DMS79 treated with DMSO at 0.1 percent for 48 hours (cell line): ENCODE measurements at regions not wholly inside any gene's neighbourhood (a gene's known extent, or its start where the extent isn't known, plus 50 kb on each side); places are given as distances from the start of the nearest gene placed in this dataset.
"Not testable (repeated sequence)": the region's sequence is repeated elsewhere in the genome, so short reads cannot be mapped to it uniquely, and the experiment has no call there.

Source experiments
- DNase-seq: peaks from one replicate; lab custom pipeline; 2025; lab: John Stamatoyannopoulos, UW

DNA sequence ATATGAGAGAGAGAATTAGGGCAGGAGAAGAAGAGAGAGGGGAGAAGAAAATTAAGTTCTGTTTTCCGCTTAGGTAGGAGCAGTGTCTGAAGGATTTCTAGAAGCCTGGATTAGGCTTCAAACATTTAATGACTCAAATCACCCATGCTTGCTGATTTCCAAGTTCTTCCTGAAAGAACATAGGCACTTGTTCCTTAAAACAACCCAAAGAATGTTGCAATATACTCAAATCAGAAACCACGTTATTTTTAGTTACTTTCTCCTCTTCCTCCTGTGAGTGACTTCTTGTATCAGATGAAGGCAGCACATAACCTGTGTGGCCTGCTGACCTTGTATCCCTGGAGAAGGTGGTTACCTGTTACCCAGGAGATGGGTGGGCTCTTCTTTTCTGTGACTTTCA is 351.5 kb upstream of the KLF4 start:
- DNase-seq = no peak

DNA sequence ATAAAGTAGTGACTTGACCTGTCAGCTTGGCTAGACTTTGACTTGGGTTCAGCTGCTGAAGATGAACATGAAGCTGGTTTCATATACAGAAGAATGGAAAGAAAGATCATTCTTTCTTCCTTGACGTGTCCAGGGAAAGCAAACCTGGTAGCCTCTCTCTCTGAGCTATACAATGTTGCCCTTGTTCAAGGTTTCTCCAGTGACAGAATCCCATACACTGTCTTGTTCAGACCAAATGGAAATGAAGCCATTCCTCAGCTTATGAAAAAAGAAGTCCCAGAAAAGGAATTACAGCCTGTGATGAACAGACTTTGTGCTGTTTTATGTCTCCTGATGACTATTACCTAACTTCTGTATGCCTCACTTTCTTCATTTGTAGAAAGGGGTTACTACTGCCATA is 349.8 kb upstream of the KLF4 start:
- no peak for DNase-seq

DNA sequence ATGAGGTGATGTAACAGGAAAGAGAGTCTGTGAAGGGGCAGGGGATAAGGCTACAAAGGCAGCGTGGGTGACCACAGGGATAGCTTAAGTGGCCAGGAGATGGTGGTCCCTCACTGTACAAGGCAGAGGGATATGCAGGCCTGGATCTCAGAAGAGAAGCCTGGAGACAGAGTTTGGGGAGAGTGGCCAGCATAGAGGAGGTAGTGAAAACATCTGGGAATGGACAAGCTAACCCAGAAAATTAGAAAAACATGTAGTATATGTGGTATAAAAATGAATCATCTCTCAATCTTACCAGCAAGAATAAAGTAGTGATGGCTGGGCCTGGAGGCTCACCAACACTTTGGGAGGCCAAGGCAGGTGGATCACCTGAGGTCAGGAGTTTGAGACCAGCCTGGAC is 349.2 kb upstream of the KLF4 start:
- DNase-seq = no peak

DNA sequence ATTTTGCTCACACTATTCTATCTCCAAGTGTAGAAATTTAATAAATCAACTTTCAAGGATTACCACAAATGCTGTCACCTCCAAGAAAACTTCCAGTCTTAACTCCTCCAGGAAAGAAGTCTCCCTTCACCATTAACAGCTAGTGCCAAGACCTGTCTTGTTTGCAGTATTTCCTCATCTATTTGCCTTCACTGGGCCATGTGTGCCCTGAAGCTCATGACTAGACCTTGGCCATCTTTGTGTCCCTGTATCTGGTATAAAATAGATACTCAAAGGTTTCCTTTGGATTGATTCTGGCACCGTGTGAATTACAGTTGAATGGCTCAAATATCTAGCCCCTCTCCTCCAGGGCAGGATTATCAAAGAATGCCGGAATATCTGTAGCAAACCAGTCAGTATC is 346.7 kb upstream of the KLF4 start:
- DNase-seq = no peak

DNA sequence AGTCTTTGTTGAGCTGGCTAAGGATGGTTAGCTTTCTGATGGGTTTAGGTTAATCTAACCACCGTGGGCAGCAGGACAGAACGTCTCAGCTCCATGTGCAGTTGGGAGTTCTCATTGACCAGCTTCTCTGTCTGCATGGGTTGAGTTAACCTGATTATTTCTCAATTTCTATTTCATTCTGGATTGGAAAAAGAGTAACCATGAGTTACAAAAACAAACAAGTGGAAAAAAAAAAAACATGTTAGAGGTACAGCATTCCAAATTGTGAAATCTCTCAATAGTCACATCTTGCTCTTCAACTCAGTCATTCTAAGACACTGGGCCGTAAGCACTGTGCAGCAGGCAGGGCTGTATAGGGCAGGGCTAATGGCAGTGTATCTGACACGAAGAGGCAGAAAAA is 343.7 kb upstream of the KLF4 start:
- DNase-seq = no peak

DNA sequence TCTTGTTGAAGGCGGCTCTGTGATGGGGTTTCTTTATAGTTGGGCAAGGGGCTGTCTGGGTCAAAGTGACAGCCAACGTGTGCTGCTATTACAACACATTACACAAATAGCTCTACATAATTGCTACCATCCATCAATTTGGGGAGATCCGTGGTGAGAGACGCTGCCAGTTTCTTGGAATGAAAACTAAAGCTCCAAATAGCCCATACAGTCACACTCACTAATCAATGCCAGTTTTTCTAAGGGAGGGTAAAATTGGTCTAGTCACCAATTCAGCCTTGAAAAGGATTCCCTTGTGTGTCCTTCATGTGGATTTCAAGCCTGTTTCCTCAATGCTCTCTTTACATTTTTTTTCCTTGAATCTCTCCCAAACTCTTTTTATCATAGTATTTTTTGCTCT is 343.3 kb upstream of the KLF4 start:
- no peak for DNase-seq

DNA sequence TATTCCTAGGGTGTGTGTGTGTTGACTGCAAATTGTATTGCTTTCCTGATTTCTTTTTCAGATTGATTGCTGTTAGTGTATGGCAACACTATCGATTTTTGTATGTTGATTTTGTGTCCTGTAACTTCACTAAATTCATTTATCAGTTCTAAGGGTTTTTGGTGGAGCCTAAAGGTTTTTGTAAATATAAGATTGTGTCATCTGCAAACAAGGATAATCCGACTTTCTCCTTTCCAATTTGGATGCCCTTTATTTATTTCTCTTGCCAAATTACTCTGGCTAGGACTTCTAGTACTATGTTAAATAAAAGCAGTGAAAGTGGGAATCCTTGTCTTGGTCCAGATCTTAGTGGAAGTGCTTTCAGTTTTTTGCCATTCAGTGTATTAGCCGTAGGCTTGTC is 340.9 kb upstream of the KLF4 start:
- no peak for DNase-seq

DNA sequence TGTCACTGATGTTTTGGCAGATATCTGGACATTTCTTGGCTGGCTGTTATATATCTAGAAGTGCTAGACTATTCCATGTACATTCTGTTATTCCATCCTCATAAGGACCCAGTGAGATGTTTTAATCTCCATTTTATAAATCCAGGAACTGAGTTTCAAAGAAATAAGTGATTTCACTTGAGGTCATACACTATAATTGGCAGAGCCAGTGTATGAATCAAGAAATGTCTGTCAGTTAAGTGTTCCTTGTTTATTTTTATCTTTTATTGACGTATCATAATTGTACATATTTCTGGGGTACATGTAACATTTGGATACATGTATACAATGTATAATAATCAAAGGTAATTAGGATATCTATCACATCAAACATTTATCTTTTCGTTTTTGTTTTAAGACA is 338.3 kb upstream of the KLF4 start:
- DNase-seq = no peak

DNA sequence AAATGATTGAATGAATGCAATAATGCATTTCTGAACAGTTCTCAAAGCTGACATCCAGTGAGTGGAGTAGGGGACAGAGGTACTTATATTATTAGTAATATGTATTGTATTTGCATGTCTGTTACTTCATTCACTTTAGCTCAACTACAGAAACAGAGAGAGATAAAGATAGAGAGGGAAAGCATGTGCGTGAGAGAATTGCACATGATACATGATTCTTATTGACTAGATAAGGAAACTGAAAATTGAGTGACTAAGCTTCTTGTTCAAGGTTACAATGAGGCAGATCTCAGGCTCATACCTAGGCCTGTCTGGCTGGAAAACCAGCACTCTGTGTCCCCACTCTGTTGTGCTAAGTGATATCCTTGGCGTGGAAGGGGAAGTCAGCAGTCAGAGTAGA is 337.7 kb upstream of the KLF4 start:
- DNase-seq = no peak

DNA sequence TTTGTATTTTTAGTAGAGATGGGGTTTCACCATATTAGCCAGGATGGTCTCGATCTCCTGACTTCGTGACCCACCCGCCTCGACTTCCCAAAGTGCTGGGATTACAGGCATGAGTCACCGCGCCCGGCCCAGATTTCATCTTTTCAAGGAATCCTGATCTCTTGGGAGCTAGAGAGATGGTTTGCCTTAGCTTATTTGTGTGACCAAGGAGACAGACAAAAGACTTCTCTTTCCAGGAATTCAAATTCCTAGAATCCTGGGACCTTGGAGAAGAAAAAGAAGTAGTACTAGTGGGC is 337.1 kb upstream of the KLF4 start:
- DNase-seq = not testable (repeated sequence)

DNA sequence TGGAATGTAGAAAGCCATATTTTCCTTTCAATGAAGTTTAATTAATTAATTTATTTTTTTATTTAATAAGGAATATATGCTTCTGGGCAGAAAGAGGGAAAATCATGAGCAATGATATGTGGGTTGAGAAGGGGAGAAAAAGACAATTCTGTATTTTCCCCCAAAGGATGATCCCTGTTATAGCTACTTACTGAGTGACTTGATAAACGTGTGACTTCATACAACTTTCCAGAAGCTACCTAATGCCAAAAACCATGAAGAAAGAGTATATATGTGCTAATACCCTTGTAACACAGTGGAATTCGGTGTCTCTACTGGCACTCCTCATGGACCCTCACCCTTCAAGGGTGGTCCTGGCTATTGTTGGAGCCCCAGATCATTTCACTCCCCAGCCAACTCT is 335.0 kb upstream of the KLF4 start:
- DNase-seq = no peak

DNA sequence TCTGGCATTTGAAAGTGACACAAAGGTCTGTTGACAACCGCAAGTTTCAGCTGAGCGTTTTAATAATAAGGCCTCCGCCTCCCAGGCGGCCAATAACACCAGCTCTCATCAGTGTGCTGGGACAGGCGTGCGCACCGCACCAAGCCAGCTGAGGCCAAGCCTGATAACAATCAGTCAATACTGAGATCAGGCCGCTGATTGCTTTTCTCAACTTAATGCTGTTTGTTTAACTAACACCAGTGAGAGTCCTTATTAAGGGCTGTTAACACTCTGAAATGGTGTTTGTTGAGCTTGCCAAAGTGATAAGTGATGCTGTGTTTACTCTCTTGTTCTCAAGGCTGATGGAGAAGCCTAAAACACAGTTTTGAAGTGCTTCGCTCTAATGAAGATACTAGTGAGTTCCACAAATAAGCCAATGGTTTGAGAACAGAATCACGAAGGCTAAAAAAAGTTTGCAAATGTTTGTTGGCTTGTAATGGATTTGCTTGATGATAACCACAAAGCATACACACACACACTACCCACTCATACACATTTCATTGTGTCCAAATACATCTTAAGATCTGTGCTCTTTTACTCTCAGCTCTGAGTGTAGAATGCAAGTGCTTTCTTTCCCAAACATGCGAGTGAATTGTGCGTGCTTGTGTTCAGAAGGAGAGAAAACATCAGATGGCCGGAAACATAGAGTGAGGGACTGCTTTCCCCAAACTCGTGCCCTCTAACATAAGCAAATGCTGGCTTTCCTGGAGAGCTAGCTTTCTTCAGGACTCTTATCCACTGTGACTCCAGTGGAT is 330.4 kb upstream of the KLF4 start:
- DNase-seq = peak; percentile 76

DNA sequence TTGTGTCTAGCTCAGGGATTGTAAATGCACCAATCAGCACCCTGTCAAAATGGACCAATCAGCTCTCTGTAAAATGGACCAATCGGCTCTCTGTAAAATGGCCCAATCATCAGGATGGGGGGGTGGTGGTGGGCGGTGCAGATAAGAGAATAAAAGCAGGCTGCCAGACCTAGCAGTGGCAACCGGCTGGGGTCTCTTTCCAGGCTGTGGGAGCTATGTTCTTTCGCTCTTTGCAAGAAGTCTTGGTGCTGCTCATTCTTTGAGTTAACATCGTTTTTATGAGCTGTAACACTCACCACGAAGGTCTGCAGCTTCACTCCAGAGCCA is 328.9 kb upstream of the KLF4 start:
- not testable (repeated sequence) for DNase-seq

DNA sequence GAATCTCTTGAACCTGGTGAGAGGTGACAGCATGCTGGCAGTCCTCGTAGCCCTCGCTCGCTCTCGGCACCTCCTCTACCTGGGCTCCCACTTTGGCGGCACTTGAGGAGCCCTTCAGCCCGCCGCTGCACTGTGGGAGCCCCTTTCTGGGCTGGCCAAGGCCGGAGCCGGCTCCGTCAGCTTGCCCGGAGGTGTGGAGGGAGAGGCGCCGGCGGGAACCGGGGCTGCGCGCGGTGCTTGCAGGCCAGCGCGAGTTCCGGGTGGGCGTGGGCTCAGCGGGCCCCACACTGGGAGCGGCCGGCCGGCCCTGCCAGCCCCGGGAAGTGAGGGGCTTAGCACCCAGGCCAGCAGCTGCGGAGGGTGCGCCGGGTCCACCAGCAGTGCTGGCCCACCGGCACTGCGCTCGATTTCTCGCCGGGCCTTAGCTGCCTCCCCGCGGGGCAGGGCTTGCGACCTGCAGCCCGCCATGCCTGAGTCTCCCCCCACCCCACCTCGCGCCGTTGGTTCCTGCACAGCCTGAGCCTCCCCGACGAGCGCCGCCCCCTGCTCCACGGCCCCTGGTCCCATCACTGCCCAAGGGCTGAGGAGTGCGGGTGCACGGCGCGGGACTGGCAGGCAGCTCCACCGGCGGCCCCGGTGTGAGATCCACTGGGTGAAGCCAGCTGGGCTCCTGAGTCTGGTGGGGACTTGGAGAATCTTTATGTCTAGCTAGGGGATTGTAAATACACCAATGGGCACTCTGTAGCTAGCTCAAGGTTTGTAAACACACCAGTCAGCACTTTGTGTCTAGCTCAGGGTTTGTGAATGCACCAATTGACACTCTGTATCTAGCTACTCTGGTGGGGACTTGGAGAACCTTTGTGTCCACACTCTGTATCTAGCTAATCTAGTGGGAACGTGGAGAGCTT is 328.3 kb upstream of the KLF4 start:
- not testable (repeated sequence) for DNase-seq

DNA sequence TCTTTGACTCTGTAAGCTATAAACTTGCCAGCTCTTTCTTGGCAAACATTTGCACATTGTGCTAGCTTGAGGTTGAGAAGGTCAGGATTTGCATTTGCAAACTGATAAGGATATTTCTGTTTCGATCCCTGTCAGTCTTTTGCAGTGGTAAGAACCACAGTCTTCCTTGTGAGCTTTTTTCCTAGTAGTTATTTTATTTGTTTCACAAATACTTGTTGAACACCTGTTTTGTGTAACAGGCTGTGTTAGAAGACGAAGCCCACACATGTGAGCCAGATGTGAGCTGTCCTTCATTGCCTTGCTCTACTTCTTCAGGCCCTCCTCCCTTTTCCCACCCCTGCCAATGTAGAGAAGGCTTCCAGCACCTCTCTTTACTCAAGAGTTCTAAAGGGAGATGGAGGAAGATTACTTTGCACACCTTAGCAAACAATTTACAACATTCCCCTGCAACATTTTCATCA is 327.0 kb upstream of the KLF4 start:
- no peak for DNase-seq

DNA sequence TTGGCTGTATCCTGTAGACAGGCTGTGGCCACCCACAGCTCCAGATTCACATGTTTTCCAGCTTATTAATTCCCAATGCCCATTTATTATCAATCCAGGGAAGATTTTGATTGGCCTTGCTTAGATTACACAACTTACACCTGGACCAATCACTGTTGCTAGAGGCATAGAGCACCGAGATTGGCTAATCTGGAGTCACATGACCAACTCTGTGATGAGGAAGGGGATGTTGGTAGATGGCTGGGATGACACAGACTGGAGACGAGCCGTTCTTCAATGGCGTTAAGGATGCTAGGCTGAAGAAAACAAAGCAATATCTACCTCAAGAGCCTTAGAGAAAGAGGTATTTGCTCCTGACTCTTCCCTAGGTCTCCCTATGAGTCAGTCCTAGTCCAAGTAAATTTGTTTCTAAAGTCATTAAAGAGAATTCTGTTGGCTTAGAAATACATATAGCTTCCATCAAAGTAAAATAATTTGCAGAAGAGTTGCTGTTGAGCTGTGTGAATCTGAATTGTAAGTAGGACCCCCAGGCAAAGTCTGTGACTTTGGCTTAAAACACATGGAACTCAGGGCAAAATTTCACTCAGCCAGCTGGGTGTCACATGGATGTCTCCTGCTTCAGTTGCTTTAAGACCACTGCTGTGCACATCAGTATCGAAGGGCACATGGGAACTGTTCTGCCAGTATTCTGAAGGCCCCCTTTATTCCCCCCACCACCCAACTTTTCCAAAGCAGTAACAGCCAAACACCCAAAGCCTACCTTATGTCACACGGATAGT is 326.4 kb upstream of the KLF4 start:
- DNase-seq = no peak

DNA sequence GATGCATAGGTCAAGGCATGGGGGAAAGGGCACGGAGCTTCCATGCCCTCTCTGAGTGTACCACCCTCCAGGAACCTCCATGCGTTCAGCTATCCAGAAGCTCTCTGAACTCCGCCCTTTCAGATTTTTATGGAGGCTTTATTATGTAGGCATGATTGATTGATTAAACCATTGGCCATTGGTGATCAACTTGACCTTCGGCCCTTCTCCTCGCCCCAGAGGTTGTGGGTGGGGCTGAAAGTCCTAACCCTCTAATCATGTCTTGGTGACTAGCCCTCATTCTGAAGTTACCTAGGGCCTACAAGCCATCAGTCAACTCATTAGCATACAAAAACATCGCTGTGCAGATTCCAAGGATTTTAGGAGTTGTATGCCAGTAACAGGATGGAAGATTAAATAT is 323.7 kb upstream of the KLF4 start:
- no peak for DNase-seq

DNA sequence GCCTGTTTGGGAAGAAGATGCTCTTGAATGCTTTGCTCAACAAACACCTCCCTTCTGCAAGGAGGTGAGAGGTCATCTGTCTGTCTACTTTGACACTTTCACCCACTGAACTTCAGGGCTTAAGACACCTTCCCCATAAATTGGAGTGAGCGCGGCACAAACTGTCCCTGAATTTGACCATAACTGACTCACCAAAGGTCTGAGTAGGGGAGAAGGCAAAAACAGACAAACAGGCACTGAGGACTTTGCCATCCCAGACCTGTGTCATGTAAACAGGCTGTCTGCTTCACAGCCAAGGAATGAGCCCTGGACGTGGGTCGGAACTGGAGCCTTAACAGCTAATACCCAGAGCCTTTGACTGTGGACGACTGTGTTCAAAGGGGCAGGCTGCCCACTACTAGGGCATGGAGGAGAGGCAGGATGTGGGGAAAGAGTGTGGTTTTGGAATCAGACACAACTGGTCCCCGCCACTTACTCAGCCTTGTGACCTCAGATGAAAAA is 320.9 kb upstream of the KLF4 start:
- no peak for DNase-seq

DNA sequence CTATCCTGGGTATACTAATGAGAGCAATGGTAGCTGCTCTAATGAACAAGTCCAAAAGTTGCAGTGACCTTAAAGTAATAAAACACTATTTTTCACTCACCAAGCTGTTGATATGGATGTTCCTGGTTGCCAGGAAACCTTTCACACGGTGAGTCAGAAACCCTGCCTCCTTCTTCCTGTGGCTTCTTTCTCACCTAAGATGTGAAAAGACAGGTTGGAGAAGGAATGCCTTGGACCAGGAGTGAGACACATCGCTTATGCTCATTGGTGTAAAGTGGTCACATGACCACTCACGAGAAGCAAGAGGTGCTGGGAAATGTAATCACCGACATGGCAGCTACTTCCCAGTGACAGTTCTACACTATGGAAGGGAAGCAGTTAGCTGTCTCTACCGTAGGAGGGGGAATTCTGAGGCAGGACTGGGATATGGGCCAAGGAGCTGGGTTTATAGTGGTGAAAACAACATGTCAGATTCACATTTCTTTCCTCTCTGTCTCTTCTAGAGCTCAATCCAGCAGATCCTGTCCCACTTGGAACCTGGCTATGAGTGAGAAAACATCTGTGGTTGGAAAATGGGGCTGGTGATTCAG is 320.4 kb upstream of the KLF4 start:
- DNase-seq = no peak

DNA sequence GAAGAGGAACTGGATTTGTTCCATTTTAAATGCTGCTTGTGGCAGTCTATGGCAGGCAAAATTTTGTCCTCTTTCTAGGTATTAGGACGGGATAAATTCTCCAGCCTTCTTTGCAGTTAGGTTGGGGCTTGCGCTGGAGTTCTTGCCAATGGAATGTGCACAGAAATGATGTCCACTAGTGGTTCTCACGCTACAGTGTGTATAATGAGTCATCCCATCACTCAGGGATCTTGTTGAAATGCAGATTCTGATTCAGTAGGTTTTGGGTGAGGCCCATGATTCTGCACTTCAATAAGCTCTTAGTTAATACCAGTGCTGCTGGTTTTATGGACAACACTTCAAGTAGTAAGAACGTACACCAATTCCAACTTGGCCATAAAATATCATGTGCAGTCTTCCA is 317.6 kb upstream of the KLF4 start:
- no peak for DNase-seq

DNA sequence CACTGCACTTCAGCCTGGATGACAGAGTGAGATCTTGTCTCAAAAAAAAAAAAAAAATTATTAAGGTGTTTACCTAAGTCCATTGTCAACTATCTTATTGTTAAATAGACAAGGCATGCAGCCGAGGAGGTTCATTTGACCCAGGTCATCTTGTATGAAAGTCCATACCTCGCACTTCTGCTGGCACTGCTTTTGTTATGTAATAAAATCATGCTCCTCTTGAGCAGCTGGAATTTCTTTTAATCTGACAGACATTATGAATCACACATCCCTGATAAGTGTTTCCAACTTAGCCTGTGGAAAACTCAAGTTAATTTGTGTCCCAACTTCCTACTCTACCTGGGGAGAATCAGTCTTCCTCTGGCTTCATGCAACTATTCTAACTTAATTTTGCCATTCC is 315.6 kb upstream of the KLF4 start:
- no peak for DNase-seq

DNA sequence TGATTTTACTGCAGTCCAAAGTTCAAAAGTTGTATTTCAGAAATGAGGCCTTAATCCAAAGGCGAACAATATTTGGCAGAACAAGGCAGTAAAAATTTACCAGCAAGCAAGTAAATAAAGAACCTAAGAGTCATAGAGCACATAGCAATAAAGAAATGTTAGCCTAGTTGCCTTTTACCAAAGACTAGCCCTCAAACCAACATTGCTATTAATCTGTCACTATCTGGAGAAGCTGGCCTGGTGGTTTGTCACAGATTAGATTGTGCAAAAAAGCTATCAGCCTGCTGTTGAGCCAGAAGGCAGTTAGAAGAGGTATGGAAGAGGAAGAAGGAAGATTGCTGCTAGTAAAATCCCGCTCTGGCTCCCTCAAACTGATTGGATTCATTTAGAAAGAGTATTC is 304.7 kb upstream of the KLF4 start:
- DNase-seq = no peak
